GM18499 (cell line): ENCODE measurements at regions not wholly inside any gene's neighbourhood (a gene's known extent, or its start where the extent isn't known, plus 50 kb on each side); places are given as distances from the start of the nearest gene placed in this dataset.
"Not testable (repeated sequence)": the region's sequence is repeated elsewhere in the genome, so short reads cannot be mapped to it uniquely, and the experiment has no call there.

Experiments
- ATAC-seq: cut with Tn5 transposase; IDR thresholded peaks from one replicate; pipeline ENCODE4 v1.9.1; 2021; ENCODE audit warnings: moderate number of reproducible peaks; ENCODE audit not compliant: insufficient read depth, unreplicated experiment

DNA sequence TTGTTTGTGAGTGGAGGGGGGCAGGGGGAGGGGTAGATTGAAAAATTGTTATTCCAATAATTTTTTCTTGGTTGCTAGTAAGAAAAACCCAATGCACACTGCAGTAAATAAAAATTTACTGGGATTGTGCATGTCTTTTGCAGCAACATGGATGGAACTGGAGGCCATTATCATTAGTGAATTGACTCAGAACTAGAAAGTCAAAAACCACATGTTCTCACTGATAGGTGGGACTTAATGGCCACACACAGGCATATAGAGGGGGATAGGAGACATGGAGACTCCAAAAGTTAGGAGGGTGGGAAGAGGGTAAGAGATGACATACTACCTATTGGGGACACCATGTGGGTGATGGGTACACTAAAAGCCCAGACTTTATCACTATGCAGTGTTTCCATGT lies 67.2 kb downstream of the BUB3 start:
- no peak for ATAC-seq

DNA sequence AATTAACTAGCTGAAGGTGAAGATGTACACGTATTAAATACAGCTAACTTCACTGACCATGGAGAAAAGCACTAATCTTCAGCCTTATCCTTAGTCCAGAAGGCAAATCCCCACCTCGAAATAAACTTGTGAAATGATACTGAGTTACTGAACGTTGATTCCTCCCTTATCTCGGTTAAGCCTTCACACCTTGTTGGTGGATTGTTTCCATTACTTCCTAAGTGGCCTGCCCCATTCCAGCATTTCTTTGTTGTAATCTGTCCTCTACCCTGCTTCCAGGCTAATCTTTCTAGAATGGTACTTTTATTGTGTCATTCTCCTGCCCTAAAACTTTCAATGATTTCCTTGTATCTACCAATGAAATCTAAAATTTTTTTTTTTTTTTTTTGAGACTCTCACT lies 68.6 kb downstream of the BUB3 start:
- no peak for ATAC-seq

DNA sequence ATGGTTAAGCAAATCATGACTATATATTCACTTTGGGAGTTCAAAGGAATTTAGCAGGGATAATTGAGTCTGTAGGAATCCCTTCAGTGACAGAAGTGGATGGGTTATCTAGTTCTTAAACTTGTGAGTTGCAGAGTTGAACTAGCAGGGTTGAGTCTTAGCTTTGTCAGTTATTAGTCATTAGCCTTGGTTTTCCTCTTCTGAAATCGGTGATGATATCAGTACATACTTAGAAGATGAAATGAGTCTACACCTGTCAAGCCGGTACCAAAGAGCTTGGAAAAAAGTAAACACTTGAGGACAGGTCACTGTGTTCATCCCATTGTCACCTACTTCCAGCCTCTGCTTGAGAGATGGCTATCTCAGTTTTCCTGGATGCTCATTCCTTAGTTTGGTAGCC lies 73.5 kb downstream of the BUB3 start:
- ATAC-seq, result no peak

DNA sequence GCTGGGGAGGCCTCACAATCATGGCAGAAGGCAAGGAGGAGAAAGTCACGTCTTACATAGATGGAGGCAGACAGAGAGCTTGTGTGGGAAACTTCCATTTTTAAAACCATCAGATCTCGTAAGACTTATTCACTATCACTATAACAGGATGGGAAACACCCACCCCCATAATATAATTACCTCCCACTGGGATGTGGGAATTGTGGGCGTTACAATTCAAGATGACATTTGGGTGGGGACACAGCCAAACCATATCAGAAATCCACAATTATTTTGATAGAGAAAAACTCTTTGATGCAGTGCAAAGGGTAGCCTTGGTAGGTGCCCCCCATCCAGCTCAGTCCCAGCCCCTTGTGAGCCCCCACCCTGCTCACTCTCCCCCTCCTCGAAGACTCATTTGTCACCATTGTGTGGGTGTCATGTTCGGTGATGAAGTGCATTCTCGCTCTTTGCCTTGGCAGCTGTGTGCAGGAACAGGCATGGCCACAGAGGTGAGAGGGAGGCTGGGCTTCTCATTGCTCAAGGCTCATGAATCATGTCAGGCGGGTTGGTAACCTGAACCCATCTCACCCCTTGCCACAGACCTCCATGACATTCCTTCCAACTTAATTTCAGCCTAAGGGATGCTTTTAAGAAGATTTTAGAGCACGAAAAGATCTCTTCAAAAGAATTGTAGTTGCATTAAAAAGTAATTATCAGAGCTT lies 75.9 kb downstream of the BUB3 start:
- ATAC-seq, result no peak

DNA sequence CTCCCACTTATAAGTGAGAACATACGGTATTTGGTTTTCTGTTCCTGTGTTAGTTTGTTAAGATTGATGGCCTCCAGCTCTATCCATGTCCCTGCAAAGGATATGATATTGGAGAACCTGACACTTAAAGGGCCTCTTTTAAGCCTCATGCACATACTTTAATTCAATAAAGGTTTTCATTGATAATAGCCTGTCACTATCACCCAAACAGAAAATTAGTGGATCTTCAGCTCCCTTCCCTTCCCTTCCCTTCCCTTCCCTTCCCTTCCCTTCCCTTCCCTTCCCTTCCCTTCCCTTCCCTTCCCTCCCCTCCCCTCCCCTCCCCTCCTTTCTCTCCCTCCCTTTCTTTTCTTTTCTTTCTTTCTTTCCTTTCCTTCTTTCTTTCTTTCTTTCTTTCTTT lies 78.7 kb downstream of the BUB3 start:
- not testable (repeated sequence) for ATAC-seq

DNA sequence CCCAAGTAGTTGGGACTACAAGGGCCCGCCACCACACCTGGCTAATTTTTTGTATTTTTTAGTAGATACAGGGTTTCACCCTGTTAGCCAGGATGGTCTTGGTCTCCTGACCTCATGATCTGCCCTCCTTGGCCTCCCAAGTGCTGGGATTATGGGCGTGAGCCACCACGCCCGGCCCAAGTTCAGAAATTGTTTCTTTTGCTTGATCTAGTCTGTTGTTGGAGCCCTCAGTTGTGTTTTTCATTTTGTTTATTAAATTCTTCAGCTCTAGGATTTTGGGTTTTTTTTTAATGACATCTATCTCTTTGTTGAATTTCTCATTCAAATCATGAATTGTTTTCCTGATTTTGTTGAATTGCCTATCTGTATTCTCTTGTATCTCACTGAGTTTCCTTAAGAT lies 80.8 kb downstream of the BUB3 start:
- not testable (repeated sequence) for ATAC-seq

DNA sequence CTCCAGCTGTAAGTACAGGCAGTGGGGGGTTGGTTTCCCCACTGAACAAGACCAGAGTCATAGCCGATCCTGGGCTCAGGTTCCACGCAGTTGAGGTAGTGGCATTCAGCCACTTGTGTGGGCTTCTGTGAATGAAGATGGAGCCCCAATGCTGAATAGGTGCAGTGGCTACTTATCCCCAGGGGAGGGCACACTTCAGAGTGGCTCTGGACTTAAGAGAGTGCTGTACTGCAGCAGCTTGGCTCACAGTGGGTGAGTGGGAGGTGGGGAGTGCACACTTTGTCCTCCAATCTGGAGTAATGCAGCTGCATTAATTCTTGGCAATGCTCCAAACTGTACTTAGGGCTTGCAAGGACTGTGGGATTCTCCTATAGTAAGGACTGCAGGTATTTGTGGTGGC lies 81.9 kb downstream of the BUB3 start:
- no peak for ATAC-seq

DNA sequence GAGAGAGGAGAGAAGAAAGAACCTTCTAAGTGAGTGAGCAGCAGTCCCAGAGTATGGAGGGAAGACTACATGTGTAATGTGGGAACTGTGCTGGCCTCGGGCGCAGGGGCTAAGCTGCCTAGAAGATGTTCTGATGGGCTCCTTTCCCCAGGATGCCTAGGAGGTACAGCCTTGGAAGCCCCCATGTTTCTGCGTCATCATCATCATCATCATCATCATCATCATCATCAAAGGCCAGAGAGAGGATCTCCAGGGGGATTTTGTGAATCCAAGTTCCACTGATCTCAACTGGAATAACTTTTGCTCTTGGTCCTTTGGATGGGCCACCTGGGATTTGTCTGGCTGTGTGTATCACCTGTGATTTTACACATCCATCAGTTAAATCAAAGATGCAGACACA lies 86.0 kb downstream of the BUB3 start:
- ATAC-seq, result no peak

DNA sequence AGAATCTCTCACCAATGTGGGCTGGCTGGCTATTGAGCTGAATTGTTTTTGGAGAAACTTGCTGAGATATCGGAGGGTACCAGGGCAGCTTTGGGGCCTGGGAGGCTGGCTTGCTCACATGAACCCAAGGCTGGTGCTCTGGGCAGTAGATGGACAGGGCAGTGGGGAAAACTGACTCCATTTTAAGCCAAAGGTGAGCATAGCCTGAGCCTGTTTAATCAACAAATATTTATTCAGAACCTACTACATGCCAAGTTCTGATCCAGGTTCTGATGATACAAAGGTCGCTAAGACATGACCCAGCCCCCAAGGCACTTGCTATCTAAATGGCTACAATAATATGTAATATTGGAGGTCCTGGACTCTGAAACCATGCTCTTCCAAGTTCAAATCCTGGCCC lies 86.6 kb downstream of the BUB3 start:
- ATAC-seq, result no peak

DNA sequence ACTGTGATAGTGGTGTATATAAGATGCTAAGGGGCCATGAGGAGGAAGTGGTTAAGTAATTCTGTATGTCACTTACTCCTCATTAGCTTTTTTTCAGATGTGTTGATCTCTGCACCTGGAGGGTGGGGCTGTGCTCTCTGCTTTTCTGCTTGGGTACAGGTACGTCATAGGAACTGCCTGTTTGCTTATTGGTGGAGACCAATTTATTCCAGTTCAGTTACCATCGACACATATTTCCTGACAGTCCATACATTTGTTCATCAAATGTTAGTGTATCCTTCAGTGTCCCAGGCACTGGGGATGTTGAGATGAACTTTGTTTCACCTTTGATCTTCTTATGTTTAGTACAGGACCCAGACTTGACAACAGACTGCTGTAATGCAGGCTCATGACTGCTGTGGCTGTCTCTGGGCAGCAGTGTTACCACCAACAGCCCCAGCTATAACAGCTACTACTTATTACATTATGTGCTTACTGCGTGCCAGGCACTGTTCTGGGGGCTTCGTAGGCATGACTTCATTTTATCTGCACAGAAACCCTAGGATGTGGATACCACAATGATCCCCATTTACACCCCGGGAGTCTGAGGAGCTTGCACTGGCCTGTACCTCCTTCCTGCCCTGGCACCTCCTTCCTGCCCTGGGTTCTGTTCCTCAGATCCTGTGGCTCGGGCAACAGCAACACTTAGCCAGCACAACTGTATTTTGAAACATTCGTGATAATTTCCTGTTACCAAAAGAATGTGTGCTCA lies 87.4 kb downstream of the BUB3 start:
- no peak for ATAC-seq

DNA sequence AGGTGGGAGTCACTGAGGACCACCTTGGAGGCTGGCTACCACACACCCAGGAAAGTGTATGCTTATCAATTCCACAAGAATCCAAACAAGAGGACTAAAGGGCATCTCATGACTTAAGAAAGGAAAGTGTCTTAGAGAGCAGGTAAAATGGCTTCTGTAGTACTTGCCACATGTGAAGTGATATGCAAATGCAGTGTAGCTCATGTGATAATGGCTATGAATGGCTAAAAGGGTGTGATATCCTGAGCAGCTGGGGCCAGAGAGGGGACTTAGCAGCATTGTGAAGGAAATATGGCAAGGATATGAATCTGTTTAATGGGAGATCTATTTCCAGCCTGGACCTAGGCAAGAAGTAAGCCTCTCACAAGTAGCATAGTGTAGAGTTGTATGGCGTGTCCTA lies 90.5 kb downstream of the BUB3 start:
- ATAC-seq, result no peak

DNA sequence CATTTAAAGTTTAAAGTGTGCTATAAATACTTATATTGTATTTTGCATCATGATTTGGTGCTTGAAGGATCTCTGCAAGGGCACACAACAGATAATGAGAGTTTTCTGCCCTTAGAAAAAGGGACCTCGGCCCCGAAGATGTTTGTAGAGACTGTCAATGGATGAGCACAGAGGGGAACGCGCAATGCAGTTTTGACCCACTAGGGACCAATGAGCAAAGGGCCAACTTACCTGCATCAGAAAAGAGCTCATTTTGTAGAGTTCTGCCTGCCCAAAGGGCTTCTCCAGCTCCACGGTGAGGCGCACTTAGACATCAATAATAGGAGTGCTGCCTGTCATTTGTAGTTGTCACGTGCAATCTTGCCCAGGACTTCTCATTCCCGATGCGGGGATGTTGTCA lies 91.1 kb downstream of the BUB3 start:
- no peak for ATAC-seq

DNA sequence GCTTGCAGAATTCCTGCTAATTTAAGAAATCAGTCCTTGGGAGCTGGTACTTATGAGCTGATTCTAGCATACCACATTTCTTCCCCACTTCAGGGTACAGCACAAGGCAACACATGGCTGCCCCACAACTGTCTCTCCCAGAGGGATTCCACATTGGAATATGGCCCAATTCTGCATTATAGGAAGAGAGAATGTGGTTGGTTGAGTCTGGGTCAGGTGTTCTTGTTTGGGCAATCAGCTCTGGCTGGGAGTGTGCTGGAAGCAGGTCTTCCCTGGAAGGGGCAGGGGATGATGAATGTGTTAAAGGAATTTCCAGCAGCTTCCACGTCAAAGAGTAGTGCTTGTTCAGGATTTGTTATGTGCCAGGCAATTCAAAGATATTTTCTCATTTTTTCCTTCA lies 95.7 kb downstream of the BUB3 start:
- no peak for ATAC-seq

DNA sequence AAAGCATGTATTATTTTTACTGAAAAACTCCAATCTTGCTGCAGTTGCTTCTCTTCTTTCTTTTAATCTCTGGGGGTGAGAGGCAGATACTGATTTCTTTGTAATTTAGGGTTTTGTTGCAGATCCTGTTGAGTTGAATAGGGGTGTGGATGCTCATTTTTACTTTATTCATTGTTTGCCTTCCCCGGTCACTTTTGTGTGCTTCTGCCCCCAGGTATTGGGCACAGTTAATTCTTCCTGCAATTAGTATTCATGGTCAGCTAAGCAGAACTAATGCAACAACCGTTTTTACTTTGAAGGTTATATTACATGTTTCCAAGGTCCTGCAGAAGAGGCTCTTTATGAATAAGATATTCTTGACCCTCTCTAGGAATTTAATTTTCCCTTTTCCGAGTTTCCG lies 96.4 kb downstream of the BUB3 start:
- no peak for ATAC-seq

DNA sequence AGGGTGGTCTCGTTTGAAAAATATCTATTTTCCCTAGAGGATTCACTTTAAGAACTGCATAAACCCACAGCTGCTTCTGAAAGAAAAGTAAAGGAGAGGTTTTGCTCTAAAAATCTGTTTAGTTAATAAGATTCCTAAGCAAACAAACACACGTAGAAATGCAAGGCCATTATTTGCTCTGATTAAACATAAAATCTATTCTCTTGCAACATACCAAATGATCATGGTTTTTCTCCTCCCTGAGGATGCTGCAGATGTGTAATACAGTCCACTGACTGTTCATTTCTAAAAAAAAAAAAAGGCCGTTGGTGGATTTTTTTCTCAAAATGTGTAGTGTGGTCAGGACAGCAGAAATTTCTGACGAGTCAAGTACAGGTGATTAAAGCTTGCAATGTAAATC lies 98.6 kb downstream of the BUB3 start:
- no peak for ATAC-seq

DNA sequence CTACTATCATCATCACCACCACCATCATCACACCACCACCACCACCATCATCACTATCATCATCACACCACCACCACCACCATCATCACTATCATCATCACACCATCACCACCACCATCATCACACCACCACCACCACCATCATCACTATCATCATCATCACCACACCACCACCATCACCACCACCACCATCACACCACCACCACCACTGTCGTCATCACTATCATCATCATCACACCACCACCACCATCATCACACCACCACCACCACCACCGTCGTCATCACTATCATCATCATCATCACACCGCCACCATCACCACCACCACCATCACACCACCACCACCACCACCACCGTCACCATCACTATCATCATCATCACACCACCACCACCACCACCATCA lies 100.1 kb downstream of the BUB3 start:
- not testable (repeated sequence) for ATAC-seq

DNA sequence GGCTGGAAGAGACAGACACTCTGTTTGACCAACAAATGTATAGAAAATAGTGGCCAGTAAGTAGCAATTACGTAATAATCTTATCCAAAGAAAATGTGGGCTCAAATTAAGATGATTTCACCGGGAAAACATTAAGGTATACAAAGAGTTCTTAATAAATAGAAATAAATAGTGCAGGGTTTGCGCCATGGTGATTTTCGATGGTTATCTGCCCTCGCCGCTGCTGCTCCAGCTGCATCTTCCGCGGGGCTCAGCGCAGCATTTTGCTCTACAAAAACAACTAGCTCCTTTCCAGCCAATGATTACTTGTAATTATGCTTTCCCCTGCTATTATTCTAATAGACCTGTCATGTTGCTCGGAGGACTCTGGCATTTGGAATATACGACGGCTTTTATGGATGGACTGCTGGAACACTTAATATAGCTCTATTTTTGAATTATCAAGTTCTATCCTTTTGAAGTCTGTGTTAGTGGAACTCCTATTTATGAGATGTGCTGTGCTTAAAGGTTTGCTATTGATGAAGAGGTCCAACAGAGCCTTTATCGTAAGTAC lies 103.8 kb downstream of the BUB3 start:
- no peak for ATAC-seq

DNA sequence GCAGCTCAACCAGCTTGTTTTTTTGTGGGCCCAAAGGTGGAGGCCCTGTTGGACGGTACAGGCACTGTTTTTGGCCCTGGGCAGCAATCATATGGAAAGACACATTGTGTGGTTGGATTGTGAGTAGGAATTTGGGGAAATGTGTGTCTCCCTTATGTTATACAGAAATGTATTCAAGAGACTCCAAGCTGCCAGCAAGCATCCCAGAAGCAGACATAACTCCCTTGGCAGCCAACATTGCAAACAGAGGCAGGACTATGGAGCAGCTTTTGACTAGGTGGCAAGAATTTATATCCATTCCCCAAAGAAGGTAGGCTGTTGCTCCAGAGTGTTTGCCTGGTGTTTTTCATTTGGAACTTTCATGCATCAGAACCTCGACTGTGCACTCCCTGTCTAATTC lies 104.9 kb downstream of the BUB3 start:
- no peak for ATAC-seq

DNA sequence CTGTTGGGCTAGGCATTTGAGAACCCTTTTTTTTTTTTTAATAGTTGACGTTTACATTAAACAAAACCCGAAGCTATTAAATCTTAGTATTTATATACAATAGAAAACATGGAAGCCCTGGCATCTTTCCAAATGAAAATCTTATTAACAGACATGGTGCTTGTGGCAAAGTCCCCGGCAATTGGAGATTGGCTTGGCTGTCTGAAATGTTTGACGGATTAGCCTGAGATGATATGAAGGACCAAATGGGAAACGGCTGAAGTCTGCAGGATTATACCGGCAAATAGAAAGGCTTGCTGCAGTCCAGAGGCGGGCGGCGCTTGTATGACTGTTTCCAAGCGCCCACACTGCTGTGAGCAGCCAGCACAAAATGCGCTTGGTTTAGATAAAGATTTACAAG lies 105.6 kb downstream of the BUB3 start:
- no peak for ATAC-seq

DNA sequence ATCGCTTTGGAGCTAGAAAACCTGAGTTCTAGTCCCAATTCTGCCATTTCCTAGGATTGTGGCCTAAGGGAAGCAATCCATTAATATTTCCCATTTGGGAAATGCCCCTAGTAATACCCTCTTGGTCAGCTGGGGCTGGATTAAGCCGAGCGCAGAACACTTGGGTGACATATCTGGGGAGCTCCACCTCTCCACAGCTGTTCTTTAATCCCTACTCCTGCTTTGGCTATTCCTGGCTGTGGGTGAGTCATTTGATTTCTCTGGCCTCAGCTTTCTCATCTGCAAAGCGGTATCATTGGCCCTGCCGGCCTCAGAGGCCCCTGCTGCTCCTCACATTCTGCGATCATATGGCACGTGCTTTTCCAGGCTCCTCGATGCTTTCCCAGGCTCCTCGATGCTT lies 108.3 kb downstream of the BUB3 start:
- ATAC-seq, result no peak

DNA sequence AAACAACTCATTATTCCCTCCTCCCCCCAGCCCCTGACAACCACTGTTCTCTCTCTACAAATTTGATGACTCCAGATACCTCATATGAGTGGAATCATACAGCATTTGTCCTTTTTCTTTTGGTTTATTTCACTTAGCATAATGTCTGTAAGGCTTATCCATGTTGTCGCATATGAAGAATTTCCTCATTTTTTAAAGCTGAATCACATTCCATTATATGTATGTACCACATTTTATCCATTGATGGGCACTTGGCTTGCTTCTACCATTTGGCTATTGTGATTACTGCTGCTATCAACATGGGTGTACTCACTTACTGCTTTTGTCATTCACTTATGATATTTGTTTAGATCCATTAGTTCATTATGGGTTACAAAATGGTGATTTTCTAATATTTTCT lies 112.8 kb downstream of the BUB3 start:
- ATAC-seq, result no peak

DNA sequence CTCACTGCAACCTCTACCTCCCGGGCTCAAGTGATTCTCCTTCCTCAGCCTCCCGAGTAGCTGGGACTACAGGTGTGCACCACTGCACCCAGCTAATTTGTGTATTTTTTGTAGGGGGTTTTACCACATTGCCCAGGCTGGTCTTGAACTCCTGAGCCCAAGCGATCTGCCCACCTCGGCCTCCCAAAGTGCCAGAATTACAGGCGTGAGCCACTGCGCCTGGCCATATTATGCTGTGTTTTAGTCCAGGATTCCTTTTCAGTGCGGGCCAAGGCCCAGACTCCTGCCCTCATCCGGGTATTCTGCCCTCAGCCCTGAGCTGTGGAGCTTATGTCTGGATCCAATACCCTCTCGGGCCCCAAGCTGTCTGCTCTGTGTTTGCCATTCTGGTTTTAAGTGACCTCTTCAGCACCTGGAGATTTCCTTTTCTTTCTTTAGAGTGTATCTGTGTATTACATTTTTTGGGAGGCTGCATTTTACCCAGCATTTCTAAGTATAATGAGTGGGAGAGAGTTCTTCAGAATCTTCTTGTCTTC lies 114.9 kb downstream of the BUB3 start:
- no peak for ATAC-seq
